IPS DF 19.7 (cell line): ENCODE measurements at regions not wholly inside any gene's neighbourhood (a gene's known extent, or its start where the extent isn't known, plus 50 kb on each side); places are given as distances from the start of the nearest gene placed in this dataset.
"Not testable (repeated sequence)": the region's sequence is repeated elsewhere in the genome, so short reads cannot be mapped to it uniquely, and the experiment has no call there.

ENCODE experiments used
- DNase-seq: peaks from one replicate; pipeline ENCODE4 v3.0.0-alpha.2; 2013; ENCODE audit warnings: low read depth, low spot score

DNA sequence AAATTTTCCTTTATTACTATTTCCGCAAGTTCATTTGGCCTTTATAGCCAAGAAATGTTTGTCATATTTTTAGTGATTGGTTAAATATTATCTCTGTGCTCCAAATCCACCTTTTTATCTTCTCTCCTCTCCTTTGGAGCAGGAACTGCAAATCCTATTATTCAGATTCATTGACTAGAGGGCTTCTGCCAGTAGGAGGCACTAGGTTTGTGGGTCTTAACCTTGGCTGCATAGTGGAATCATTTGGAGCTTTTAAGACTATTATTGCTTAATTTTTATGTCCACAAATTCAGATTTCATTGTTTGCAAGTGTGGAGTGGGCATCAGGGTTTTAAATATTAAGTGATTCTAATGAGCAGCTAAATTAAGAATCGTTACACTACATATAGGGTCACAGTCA lies 75.3 kb upstream of the SYT10 start:
- peak; percentile 2 for DNase-seq

DNA sequence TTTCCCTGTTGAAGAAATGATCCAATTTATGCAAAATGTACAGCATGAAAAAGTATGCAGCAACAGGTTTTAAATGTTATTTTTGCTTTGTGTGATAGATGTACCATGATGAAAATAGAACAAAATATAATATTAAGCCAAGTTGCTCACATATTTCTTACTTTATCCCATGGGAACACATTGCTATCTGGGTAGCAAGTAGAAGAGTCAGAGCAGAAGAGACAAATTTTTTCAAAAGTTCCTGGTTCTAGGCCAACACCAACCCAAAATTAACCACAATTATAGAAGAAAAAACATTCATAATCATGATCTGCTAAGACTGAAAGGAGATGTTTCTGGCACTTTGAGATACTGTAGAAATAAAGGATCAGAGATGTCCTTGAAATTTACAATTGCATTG lies 79.9 kb upstream of the SYT10 start:
- DNase-seq, result no peak

DNA sequence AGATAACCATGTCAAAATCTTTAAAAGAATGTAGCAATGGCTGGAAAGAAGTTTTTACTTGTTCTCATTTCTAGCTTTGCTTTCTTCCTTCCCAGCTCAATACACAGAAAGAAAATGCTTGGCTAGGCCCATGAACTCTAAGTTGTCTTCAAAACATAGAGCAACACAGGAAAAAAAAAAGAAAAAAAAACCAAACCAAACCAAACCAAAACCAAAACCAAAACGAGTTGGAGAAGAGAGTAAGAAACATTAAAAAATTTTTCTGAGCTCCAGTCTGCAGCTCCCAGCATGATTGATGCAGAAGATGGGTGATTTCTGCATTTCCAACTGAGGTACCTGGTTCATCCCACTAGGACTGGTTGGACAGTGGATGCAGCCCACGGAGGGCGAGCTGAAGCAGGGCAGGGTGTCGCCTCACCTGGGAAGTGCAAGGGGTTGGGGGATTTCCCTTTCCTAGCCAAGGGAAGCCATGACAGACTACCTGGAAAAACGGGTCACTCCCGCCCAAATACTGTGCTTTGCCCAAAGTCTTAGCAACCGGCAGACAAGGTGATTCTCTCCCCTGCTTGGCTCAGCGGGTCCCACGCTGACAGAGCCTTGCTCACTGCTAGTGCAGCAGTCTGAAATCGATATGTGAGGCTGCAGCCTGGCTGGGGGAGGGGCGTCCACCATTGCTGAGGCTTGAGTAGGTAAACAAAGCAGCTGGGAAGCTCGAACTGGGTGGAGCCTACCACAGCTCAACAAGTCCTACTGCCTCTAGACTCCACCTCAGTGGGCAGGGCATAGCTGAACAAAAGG lies 81.1 kb upstream of the SYT10 start:
- peak; percentile 2 for DNase-seq

DNA sequence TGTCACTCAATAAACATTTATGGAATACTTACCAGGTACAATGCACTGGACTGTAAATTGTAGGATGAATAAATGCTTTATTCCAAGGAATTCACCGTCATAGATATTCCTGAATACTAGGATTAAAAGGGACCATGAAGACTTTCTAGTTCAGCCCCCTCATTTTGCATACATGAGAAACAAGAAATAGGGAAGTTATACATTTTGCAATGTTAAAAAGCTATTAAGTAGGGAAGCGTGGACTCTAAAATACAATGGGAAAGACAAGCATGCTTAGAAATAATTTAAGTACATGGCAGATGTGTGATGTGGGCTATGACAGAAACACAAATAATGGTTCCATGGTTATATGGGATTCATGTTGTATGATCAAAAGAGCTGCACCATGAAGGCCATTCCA lies 89.4 kb upstream of the SYT10 start:
- no peak for DNase-seq

DNA sequence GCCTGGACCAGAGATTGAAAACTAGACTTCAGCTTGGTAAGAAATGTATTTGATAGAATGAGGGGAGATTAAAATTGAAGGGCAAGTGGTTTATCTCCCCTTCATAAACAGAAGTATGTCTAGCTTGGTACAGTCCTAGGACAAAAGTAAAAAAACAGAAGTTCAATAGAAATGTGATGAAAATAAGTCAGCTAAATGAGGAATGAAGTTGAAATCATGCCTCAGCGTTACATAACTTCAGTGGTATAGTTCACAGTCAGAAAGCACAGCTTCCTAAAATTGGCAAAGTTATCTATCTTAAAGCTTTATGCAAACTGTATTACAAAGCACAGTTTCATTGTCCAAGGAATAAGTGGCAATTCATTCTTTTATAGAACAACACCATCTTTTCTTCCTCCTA lies 90.2 kb upstream of the SYT10 start:
- DNase-seq, result no peak

DNA sequence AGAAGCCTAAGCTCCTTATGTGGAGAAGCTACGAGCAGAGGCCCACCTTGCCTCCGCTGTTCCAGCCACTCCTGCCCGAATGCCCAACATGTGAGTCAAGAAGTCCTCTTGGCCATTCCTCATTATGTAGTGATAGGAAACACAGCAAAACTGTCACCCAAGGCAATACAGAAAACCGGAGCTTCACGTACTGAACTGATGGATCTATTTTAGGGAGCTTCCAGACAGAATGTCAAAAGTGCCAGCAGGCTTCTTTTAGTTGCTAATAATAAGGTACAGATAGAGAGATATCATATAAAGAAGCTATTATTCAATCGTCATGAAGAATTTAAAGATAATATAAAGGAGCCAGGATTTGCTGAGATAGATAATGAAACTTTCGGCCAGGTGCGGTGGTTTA lies 91.6 kb upstream of the SYT10 start:
- no peak for DNase-seq

DNA sequence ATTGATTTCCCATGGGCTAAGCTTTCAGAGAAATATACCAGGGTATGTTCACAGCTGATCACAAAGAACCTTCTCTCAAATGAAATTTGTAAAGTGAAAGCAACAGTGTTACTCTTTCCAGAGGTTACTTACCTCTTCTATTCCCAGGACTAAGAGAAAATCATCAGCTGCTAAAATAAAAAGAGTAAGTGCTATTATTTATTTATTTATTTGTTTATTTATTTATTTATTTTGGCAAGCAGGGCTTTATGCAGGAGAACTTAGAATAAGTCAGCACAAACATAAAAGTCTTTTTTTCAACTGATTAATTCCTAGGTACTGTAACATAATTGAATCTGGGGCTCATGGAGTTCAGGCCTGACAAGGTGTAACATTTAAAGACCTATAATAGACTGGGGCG lies 93.9 kb upstream of the SYT10 start:
- DNase-seq, result no peak

DNA sequence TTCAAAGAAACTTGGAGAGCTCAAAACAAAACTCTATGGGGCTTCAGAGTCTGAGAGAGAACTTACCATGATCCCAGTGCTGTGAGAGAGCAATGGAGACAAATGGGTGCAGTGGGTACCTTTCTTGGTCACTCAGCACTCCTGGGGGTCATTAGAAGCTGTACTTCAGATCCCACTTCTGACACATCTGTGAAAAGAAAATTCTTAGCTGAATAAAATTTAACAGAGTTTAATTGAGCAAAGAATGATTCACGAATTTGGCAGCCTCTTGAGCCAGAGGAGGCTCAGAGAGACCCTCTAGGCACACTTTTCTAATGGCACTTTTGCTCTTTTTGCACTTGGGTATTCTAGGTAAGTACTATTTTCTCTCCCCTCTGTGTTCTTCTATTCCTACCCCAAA lies 96.8 kb upstream of the SYT10 start:
- DNase-seq, result no peak

DNA sequence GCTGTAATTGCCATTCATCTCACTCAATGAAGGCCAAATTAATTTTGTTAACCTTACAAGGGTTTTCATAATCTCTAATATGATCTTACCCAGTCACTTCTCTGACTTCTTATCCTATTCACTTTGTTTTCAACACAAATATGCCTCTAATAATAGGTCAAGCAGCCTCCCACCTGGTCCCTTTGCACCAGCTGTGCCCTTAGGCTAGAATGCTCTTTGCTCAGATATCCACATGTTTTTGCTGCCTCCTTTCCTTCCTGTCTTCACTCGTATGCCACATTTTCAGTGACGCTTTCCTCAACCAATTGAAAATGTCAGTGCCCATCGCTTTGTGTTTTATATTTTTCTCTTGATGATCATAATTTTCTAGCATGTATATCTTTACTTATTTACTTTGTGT lies 106.4 kb upstream of the SYT10 start:
- no peak for DNase-seq

DNA sequence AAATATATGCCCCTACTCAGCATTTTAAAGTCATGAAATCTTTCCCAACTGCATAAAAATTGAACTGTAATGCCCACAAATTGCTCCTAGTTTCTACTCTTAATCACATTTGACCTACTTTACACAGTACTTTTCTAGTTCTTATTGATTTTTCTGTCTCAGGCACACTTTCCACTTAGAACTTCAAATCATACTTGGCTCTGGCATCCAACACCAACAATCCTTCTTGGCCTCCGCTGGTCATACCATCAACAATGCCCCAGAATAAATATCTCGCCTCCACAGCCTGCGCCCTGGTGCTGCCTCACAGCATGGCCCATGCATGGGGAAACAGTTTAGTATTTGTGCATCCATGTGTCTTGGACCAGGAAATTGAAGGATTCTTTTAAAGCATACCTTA lies 107.5 kb upstream of the SYT10 start:
- DNase-seq, result no peak

DNA sequence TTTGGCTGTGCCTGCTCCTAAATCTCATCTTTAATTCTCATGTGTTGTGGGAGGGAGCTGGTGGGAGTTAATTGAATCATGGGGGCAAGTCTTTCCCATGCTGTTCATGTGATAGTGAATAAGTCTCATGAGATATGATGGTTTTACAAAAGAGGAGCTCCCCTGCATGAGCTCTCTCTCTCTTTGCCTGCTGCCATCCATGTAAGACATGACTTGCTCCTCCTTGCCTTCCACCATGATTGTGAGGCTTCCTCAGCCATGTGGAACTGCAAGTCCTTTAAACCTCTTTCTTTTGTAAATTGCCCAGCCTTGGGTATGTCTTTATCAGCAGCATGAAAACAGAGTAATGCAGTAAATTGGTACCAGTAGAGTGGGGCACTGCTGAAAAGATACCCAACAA lies 110.6 kb upstream of the SYT10 start:
- DNase-seq, result not testable (repeated sequence)

DNA sequence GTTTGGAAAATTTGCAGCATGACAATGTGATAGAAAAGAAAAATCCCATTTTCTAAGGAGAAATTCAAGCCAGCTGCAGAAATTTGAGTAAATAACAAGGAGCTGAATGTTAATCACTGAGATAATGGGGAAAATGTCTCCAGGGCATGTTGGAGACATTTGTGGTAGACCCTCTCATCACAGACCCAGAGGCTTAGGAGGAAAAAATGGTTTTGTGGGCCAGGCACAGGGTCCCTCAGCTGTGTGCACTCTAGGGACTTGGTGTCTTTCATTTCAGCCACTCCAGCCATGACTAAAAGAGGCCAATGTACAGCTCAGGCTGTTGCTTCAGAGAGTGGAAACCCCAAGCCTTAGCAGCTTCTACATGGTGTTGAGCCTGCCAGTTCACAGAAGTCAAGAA lies 111.4 kb upstream of the SYT10 start:
- no peak for DNase-seq

DNA sequence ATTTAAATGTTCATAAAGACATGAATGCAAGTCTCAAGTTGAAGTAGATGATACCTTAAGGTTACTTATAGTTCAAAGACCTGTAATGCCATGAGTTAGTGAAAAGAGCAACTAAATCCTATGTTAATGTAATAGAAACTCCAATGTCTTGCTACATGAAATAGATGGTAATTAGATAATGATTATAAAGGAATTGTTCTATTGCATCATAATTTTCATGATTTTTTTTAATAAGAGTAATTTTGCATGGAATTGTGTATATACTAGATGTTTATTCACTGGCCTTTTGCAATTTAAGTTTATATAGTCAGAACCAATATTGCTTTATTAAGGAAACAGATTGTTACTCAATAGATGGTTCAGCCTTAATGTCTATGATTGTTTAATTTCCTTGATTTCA lies 115.5 kb upstream of the SYT10 start:
- DNase-seq, result no peak

DNA sequence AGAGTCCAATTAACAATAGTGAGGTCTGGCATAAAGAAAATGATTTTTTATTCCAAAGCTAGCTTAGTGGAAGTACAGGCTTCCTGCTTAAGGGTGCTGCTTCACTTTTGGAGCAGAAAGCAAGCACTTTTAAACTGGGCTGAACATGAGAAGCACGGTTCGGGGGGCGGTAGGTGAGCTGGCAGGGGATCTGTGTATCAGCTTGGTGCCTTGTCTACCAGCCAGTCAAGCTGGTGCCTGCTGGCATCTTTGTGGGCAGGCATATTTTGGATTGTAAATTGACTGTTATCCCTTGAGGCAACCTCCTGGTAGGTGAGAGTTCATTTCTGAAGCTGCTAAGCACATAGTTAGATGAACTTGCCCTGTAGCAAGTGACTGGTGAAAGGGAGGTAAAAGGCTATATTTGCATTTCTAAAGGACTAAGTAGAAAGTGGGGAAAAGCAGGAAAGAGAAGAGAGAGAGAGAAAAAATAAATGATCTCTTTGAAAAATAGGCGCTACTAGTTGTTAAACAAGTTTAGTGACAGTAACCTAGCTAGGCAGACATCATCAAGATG lies 121.1 kb upstream of the SYT10 start:
- DNase-seq, result no peak

DNA sequence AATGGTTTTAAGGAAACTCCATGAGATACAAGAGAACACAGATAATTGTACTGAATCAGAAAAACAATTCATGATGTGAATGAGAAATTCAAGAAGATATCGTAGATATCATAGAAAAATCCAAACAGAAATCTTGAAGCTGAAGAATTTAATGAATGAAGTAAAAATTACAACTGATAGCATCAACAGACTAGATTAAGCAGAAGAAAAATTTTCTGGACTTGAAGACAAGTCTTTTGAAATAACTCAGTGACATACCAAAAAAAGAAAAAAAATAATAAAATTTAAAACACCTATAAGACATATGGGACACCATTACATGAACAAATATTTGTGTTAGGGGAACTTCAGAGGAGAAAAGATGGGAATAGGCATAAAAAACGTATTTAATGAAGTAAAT lies 122.8 kb upstream of the SYT10 start:
- no peak for DNase-seq

DNA sequence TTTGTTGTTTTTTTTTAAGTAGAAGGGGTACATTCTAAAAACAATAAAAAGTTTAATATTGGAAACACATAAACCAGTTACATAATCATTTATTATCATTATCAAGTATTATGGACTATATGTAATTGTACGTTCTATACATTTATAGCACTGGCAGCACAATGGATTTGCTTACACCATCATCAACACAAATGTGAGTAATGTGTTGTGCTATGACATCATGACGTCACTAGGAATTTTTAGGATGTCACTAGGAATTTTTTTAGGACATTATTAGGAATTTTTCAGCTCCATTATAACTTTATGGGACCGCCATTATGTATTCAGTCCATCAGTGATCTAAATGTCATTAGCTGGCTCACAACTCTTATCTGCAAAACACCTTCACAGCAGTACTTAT lies 126.8 kb upstream of the SYT10 start:
- no peak for DNase-seq

DNA sequence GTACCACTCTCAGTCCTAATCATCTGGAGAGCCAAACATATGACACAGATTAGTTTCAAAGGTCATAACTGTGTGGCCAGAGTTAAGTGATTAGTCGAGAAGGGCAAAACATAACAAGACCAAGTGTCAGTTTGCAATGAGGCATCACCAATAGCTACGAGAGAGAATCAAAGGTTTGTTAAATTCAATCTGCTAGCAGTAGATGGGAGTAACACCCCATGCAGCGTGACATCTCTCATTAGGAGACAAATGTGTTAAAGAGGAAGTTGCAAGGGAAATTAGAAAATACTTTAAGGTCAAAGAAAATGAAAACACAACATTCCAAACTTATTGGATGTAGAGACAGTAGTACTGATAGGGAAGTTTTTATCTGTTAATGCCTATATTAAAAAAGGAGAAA lies 135.7 kb upstream of the SYT10 start:
- no peak for DNase-seq

DNA sequence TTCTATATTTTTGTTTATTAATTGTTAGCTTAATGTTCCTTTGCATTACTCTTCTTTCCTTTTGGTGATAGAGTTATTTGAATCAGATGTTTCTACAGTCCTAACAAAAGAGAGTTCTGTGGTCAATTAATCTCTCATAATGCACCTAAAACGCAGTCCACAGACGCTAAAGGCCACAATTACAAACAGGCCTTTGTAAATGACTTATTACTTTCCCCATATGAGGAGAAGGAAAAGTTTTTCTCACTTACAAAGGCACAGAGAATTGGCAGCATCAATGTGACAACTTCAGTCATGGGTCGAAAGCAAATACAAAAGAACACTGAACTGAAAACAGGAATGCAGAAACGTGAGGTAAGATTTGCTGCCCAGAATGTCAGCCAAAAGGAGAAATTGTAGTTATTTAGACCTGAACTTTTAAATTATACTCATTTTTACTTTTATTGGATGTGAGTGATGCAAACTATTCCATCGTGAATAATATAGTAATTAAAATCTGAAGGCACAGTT lies 142.0 kb upstream of the SYT10 start:
- no peak for DNase-seq

DNA sequence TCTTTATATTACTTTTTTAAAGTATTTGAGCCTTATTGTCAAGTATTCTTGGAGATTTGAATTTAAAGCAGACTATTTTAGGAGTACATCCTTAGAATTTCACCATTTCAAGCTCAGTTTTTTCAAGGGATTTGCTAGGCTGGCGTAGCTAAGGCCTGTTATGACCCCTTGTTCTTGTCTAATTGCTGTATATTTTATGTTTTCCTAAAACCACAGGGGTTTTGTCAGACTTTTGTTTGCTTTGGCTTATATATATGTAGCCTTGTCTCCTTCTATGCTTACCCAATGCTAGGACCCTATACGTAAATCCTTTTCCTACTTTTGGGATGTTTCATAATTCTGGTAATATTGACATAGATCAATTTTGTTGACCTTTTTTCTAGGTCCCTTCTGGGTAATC lies 147.0 kb upstream of the SYT10 start:
- DNase-seq, result no peak

DNA sequence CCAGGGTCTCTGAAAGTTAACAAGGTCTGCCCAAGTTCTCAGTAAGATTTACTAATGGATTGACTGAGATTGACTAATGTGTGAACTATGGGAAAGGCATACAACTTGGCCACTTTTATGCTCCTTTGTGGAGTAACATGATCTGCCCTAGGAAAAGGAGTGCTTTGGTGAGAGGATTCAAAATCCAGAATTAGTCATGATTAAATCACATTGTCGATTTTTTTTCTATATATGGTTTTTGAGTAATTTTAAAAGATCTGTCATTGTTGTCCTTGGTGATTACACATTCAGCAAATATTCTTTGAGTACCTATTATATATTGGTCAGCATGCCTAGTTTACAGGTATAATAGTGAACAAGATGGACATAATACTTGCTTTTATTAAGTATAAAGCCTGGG lies 147.7 kb upstream of the SYT10 start:
- DNase-seq, result no peak

DNA sequence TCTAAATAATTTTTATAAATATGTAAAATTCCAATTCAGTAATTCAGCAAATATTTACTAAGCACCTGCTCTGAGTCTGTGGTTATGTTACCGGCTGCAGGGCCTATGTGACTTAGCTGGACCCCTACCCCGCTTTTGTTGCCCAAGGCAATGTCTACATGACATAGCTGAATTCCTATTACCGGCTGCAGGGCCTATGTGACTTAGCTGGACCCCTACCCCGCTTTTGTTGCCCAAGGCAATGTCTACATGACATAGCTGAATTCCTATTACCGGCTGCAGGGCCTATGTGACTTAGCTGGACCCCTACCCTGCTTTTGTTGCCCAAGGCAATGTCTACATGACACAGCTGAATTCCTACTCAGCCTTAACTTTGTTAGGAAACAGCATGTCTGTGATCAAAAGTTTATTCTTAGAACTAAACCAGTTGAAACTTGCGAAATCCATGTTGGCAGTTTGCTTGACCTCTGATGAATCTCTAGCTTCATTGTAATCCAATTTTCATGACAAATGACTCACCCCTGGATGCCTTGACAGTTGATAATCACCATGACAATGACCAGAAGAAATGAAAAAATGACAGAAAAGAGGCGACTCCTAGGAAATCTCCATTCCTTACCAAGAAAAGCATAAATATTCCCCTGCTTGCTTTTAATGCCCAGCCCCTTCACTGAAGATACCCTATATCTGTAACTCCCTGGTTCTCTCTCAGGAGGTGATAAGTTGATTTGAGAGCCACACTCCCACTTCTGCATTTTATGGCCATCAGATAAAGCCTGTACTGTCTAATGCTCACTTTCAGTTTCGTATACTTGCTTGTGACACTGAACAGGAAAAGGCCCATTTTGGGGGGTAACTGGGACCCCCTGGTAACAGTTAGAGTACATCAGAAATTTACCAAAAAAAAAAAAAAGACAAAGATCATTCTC lies 148.4 kb upstream of the SYT10 start:
- peak; percentile 48 for DNase-seq

DNA sequence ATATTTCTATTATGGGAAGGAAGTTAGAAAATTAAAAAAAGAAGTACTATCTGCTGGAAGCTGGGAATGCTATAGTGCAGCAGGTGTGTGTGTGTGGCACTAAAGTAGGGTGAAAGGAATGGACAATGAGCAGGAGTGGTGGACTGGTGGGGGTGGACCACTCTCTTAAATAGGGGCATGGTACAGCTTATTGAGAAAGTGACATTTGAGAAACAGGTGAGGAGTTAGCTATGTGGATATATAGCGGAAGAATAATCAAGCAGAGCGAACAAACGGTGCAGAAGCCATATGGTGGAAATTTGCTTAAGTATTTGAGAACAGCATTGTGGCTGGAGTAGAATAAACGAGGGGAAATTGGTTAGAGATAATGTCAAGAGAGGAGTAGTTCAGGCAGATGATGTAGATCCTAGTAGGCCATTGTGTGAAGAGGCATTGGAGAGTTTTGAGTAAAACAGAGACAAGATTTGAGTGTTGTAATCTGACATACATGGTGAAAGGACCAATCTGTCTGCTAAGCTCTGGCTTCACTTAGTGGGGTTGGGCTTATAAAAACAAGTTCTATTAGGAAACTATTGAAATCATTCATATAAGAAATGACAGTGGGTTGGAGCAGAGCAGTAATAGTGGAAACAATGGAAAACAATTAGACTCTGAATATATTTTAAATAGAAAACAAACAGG lies 149.2 kb upstream of the SYT10 start:
- DNase-seq, result no peak
